NB4 (cell line): ENCODE measurements at regions not wholly inside any gene's neighbourhood (a gene's known extent, or its start where the extent isn't known, plus 50 kb on each side); places are given as distances from the start of the nearest gene placed in this dataset.

Experiments used
- POLR2A ChIP-seq: IDR thresholded peaks from 2 replicates; pipeline ENCODE4 v1.6.1; 2011; ENCODE audit warnings: mild to moderate bottlenecking; ENCODE audit not compliant: insufficient read length; ENCODE audit errors: extremely low read depth
- TF ChIP-seq, protein P1 (sequence below): IDR thresholded peaks from 2 replicates; pipeline ENCODE4 v1.6.1; 2011; ENCODE audit warnings: low read depth, low read length
- TF ChIP-seq, protein P2 (sequence below): IDR thresholded peaks from one replicate; pipeline ENCODE4 v1.5.1; 2012; ENCODE audit warnings: low read depth, low read length

GRCh38 chr2:103174711-103175110 lies 412.9 kb downstream of the TMEM182 start:
- TF ChIP-seq, protein P1, sequence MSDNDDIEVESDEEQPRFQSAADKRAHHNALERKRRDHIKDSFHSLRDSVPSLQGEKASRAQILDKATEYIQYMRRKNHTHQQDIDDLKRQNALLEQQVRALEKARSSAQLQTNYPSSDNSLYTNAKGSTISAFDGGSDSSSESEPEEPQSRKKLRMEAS, result no peak
- TF ChIP-seq, protein P2, sequence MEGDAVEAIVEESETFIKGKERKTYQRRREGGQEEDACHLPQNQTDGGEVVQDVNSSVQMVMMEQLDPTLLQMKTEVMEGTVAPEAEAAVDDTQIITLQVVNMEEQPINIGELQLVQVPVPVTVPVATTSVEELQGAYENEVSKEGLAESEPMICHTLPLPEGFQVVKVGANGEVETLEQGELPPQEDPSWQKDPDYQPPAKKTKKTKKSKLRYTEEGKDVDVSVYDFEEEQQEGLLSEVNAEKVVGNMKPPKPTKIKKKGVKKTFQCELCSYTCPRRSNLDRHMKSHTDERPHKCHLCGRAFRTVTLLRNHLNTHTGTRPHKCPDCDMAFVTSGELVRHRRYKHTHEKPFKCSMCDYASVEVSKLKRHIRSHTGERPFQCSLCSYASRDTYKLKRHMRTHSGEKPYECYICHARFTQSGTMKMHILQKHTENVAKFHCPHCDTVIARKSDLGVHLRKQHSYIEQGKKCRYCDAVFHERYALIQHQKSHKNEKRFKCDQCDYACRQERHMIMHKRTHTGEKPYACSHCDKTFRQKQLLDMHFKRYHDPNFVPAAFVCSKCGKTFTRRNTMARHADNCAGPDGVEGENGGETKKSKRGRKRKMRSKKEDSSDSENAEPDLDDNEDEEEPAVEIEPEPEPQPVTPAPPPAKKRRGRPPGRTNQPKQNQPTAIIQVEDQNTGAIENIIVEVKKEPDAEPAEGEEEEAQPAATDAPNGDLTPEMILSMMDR, result no peak
- no peak for TF ChIP-seq POLR2A
